BE2C (cell line): ENCODE measurements at regions not wholly inside any gene's neighbourhood (a gene's known extent, or its start where the extent isn't known, plus 50 kb on each side); places are given as distances from the start of the nearest gene placed in this dataset.

Source experiments
- DNase-seq: peaks from one replicate; pipeline ENCODE4 v3.0.0-alpha.2; 2020
- H3K27me3 ChIP-seq: fragments of 250-450 bp; sonication (Bioruptor Pico); 2 replicates; pipeline ENCODE4 v1.5.1; 2020; ENCODE audit warnings: mild to moderate bottlenecking
- H3K36me3 ChIP-seq: fragments of 250-450 bp; sonication (Bioruptor Pico); 2 replicates; pipeline ENCODE4 v1.5.1; 2020; ENCODE audit warnings: mild to moderate bottlenecking
- H3K4me1 ChIP-seq: fragments of 250-450 bp; sonication (Bioruptor Pico); 2 replicates; pipeline ENCODE4 v1.5.1; 2020
- H3K4me3 ChIP-seq: 2 replicates; pipeline ENCODE4 v1.5.1; 2011; ENCODE audit warnings: low read depth, low read length
- H3K9me3 ChIP-seq: fragments of 250-450 bp; sonication (Bioruptor Pico); 2 replicates; pipeline ENCODE4 v1.5.1; 2020
- CTCF ChIP-seq: IDR thresholded peaks from 2 replicates; pipeline ENCODE4 v1.5.1; 2012; ENCODE audit warnings: mild to moderate bottlenecking, low read depth, low read length

- Histone ChIP-seq H3K4me1 (no peaks in the 10 kb centered on the region), H3K36me3 (no peaks in the 10 kb centered on the region), H3K27me3 (no peaks in the 10 kb centered on the region), H3K4me3 (no peak overlapping the region), H3K9me3 (no peaks in the 10 kb centered on the region)
- TF ChIP-seq CTCF, result no peak
- no peak for DNase-seq
These were observed 1216.9 kb upstream of the GBE1 start for GRCh38 chr3:82978368-82978767.

- no peaks in the 10 kb centered on the region for H3K27me3 ChIP-seq
- H3K9me3 ChIP-seq, result no peaks in the 10 kb centered on the region
- H3K36me3 ChIP-seq, result no peaks in the 10 kb centered on the region
- H3K4me1 ChIP-seq, result no peaks in the 10 kb centered on the region
- no peak for DNase-seq
- TF ChIP-seq CTCF, result no peak
- H3K4me3 ChIP-seq, result no peak overlapping the region
These were observed 1216.4 kb upstream of the GBE1 start for GRCh38 chr3:82977871-82978270.

GRCh38 chr3:82973791-82974190 lies 1212.3 kb upstream of the GBE1 start:
- Histone ChIP-seq H3K4me1 (no peaks in the 10 kb centered on the region), H3K4me3 (no peak overlapping the region), H3K27me3 (no peaks in the 10 kb centered on the region), H3K9me3 (no peaks in the 10 kb centered on the region), H3K36me3 (no peaks in the 10 kb centered on the region)
- no peak for TF ChIP-seq CTCF
- DNase-seq, result no peak

GRCh38 chr3:82960379-82960778 lies 1198.9 kb upstream of the GBE1 start:
- Histone ChIP-seq H3K4me1 (no peaks in the 10 kb centered on the region), H3K27me3 (no peaks in the 10 kb centered on the region), H3K36me3 (no peaks in the 10 kb centered on the region), H3K4me3 (no peak overlapping the region), H3K9me3 (no peaks in the 10 kb centered on the region)
- no peak for DNase-seq
- TF ChIP-seq CTCF, result no peak

- no peak for TF ChIP-seq CTCF
These were observed 1196.3 kb upstream of the GBE1 start for GRCh38 chr3:82957696-82958095.

GRCh38 chr3:82957079-82957478 lies 1195.6 kb upstream of the GBE1 start:
- DNase-seq, result no peak
- Histone ChIP-seq H3K27me3 (no peaks in the 10 kb centered on the region), H3K4me3 (no peak overlapping the region), H3K36me3 (no peaks in the 10 kb centered on the region), H3K4me1 (no peaks in the 10 kb centered on the region), H3K9me3 (no peaks in the 10 kb centered on the region)
- no peak for TF ChIP-seq CTCF

More at GRCh38 chr3:82957696-82958095, 1196.3 kb upstream of the GBE1 start:
- no peaks in the 10 kb centered on the region for H3K36me3 ChIP-seq
- no peak overlapping the region for H3K4me3 ChIP-seq
- no peak for DNase-seq
- no peaks in the 10 kb centered on the region for H3K4me1 ChIP-seq
- no peaks in the 10 kb centered on the region for H3K9me3 ChIP-seq
- no peaks in the 10 kb centered on the region for H3K27me3 ChIP-seq
